ENCODE measurements at regions not wholly inside any gene's neighbourhood (a gene's known extent, or its start where the extent isn't known, plus 50 kb on each side); places are given as distances from the start of the nearest gene placed in this dataset.

- no peak for DNase-seq
Measured at GRCh38 chr1:184219883-184220282, 166.9 kb upstream of the C1orf21 start.

- no peak for DNase-seq
Measured at GRCh38 chr1:184221087-184221486, 165.7 kb upstream of the C1orf21 start.

DNA sequence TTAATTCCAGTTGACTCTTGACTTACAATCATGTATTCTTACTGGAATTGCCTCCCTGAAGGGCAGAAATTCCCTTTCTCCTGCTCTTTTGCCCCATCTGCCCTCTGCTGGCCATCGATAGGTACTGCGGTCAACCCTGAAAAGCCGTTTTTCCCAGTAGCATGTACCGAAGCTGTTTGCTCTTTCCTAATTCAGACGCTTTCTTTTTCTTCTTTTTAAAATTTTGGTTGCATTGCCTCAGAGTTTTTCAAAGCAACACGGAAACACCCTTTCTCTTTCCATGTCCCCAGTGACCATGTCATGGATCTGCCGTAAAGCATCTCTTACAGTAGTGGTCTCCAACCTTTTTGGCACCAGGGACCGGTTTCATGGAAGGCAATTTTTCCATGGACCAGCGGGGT, 164.2 kb upstream of the C1orf21 start:
- DNase-seq: peak; percentile 83 to 90 (median 85)

DNA sequence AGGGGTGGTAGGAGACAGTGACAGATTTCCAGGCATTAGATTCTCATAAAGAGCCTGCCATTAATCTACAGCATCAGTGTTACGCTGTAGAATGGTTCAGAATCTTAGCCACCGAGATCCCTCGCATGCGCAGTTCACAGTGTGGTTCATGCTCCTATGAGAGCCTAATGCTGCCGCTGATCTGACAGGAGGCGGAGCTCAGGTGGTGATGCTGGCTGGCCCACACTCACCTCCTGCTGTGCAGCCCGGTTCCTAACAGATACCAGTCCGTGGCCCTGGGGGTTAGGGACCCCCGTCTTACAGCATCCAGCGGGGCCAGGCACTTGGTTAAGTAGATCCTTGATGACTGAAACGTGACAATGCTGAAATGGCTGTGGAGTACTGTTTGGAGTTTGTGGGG, 163.6 kb upstream of the C1orf21 start:
- no peak for DNase-seq

DNA sequence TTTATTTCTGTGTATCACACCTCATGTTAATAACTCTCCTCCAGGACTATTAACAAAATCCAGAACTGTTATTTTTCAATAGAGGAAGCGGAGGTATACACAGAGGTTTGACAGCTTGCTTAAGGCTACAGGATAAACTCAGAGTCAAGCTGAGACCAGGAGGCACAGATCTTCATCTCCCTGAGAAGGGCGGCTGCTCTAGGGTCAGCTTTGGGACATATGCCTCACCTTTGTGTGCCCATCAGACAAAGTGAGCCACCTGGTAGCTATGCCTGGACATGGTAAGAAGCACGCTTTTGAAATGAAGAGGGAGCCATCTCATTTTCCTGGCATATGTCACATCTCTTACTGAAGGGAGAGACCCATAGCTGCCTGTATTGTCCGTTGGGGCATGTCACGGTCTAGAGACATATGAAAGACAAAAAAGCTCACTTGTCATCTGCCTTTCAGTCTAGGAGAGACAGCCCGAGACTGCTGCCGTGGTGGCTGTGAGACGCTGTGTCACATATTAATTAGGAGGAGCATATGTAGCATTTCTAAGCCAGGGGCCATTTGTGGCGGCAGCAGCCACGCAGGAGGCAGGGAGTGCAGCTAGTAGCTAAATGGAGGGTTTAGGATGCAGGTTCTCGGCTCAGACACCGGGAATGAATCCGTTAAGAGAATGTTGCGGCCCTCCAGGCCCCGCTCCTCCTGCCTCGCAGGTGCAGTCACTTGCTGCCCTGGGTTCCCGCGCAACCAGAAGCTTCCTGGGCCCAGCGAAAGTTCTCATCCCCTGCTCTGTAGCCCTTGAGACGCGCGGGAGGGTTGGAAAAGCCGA, 161.3 kb upstream of the C1orf21 start:
- DNase-seq: no peak

- DNase-seq: no peak
Measured at GRCh38 chr1:184226100-184226487, 160.7 kb upstream of the C1orf21 start.

DNA sequence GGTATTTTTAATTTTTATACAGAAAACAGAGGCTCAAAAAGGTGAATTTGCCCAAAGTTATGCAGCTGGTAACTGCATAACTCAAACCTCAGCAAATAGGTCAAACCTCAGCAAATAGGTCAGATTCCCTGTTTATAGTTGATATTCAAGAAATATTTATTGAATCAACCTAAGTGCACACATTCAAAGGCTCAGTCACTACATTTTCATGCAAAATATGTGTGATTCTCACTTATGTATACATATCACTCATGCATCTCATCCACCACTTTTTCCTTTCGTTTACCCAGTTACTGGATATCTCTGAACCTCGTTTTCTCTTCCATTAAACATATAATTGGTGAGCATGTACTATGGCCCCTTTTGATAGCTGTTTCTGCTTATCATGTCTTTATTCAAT, 158.3 kb upstream of the C1orf21 start:
- no peak for DNase-seq

DNA sequence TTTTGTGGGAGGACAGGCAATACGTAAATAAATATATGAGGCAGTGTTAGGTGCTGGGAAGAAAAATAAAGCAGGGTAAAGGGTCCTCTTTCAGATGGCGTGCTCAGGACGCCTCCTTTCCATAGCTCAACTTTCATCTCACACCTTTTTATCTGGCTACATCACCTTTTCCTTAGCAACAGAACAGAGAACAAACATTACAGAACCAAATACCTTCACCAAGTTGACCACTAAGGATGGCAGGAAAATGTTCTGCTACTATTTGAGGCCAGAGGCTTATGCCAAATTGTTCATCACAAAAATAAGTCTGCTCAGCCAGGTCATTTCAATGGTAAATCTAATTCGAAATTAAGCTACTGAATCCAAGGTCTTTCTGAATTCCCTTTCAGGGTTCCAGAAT, 149.2 kb upstream of the C1orf21 start:
- no peak for DNase-seq

GRCh38 chr1:184241446-184241845, 145.4 kb upstream of the C1orf21 start:
- DNase-seq: no peak

DNA sequence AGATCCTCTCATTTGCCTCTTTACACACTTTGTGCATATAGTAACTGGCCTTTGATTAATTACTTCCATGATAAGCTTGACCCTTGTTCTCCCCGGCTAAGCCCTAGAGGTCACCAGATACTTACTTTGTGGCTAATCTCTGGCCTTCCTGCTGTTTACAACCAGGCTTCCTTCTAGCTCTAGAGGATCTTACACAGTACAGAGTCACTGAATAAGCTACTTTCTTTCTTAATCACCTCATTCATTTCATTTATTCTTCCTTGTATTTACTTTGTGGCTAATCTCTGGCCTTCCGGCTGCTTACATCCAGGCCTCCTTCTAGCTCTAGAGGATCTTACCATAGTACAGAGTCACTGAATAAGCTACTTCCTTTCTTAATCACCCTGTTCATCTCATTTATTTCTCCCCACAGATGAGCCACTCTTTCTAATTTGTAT, 144.3 kb upstream of the C1orf21 start:
- DNase-seq: peak in 2 of 3 donors; percentile 14 to 23

DNA sequence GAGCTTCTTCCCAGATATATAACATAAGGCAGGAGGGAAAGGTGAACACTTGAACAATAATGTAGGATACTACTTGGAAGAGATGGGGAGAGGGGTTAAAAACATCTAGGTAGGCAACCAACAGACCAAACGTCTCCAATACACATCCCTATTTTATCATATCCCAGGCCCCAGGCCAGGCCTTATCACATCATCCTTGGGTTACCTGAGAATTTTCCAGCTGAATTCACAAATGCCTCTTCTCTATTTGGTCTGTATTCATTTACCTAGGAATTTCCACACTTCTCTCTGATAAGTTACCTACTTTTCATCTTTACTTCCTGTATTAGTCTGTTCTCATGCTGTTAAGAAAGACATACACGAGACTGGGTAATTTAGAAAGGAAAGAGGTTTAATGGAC, 141.9 kb upstream of the C1orf21 start:
- DNase-seq: no peak

DNA sequence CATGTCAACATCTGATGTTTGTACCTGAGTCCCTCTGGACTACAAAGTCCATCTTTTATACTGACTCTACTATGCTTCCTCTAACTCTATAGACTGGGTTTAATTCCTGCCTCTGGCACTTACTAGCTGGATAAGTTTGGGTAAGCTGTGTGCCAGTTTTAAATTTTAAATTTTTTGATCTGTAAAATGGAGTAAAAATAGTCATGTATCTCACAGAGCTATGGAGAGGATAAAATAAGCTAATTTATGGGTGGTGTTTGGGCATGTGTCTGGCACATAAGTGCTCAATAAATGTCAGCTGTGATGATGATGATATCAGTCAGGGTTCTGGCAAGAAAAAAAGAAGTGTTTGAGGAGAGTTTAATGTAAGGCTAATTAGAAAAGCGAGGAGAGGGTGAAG, 139.2 kb upstream of the C1orf21 start:
- no peak for DNase-seq

- DNase-seq: no peak
Measured at GRCh38 chr1:184253921-184254320, 132.9 kb upstream of the C1orf21 start.

DNA sequence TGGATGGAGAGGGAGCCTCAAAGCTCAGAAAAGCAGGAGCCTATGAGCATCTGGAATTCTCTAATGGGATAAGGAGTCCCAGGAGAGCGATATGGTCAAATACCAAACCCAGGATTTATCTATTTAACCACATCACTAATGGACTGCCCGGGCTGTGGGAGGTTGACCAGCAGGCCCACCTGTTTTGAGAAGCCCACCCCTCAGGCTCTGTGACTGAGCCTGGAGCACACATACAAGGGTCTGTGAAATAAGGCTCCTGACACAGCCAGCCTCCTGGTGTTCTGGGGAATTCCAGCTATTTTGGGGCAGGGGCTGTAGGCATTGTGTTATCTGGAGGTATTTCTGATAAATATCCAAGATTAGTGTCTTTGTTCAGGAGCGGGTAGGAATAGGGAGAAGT, 132.0 kb upstream of the C1orf21 start:
- no peak for DNase-seq

GRCh38 chr1:184255560-184255959, 131.3 kb upstream of the C1orf21 start:
- DNase-seq: peak; percentile 28 to 48 (median 44)

GRCh38 chr1:184257873-184258272, 129.0 kb upstream of the C1orf21 start:
- DNase-seq: no peak

GRCh38 chr1:184258525-184258924, 128.3 kb upstream of the C1orf21 start:
- no peak for DNase-seq

- no peak for DNase-seq
Measured at GRCh38 chr1:184260382-184260781, 126.4 kb upstream of the C1orf21 start.

DNA sequence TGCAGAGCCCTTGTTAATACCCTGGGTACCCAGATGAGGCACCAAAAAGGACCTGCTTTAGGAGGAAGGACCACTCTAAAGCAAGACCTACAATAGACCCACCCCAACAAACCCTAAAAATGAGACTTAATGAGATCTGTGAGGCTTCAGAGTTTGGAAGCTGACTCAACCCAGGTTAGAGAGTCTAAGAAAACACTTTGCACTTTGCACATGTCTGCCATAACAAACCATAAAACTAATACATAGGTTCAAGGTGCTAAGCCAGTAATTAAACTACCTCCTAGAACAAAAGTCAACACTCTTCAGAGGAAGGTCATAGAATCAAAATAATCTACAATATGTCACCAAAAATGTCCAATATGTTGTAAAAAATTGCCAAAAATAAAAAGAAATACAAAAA, 124.7 kb upstream of the C1orf21 start:
- no peak for DNase-seq

- no peak for DNase-seq
Measured at GRCh38 chr1:184267747-184268146, 119.1 kb upstream of the C1orf21 start.

GRCh38 chr1:184270556-184270955, 116.3 kb upstream of the C1orf21 start:
- DNase-seq: no peak

GRCh38 chr1:184272175-184272866, 114.5 kb upstream of the C1orf21 start:
- no peak for DNase-seq

DNA sequence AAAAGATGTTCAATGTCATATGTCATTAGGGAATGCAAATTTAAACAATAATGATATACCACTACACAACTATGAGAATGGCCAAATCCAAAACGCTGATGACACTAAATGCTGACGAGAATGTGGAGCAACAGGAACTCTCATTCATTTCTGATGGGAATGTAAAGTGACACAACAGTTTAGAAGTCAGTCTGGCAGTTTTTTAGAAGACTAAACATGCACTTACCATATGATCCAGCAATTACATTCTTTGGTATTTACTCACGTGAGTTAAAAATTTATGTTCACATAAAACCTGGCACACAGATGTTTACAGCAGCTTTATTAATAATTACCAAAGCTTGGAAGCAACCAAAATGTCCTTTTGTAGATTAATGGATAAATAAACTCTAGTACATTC, 110.4 kb upstream of the C1orf21 start:
- DNase-seq: no peak

GRCh38 chr1:184279911-184280458, 106.8 kb upstream of the C1orf21 start:
- DNase-seq: no peak

Measured in suppressor macrophage treated with lipopolysaccharide for 1 hour (primary cell).